GM19324 (cell line): ENCODE measurements at regions not wholly inside any gene's neighbourhood (a gene's known extent, or its start where the extent isn't known, plus 50 kb on each side); places are given as distances from the start of the nearest gene placed in this dataset.
A peak's percentile ranks its signal among the peaks of the same experiment; 100 is the strongest.
"Not testable (repeated sequence)": the region's sequence is repeated elsewhere in the genome, so short reads cannot be mapped to it uniquely, and the experiment has no call there.

Experiments
- ATAC-seq: cut with Tn5 transposase; IDR thresholded peaks from one replicate; pipeline ENCODE4 v1.9.1; 2021; ENCODE audit warnings: mild to moderate bottlenecking, moderate library complexity; ENCODE audit not compliant: unreplicated experiment, low FRiP score

DNA sequence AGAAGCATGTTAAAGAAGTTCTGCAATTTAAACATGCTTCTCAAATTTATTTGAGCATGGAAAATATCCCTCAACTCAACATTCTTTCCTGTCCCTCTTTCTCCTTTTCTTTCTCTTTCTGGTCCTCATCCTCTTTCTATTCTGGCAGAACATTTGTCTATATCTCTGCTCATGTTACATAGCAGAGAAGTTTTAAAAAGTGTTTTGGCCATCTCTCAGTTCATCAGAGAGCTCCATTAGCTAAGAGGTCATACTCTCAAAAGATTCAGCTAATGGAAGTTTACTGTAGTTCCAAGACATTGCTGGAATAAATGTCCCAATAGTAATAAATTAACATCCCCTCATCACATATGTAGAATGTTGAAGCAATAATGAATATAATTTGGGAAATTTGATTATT is 53.5 kb downstream of the XCL2 start:
- no peak for ATAC-seq

GRCh38 chr1:168488138-168488537 is 55.7 kb downstream of the XCL2 start:
- ATAC-seq: no peak

- not testable (repeated sequence) for ATAC-seq
Observed at GRCh38 chr1:168486820-168487219, 57.0 kb downstream of the XCL2 start.

GRCh38 chr1:168485048-168485447 is 58.7 kb downstream of the XCL2 start:
- ATAC-seq: no peak

DNA sequence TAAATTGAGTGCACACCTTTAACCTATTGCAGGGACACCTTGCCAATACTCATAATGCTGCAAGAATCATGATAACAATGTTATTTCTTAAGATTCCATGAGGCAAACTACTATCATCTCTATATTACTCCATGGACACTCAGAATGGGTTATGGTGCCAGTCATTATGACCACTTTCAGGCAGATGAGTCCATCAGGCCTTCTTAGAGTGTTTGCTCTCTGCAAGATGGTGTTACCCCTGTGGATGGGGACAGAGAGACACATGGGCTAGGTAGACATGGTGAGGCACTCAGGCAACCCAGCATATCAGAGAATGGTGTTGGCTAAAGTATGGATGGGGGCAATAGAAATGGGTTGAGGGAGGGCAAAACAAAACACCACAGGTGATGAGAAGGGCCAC is 59.7 kb downstream of the XCL2 start:
- no peak for ATAC-seq

- no peak for ATAC-seq
Observed at GRCh38 chr1:168483539-168483938, 60.3 kb downstream of the XCL2 start.

GRCh38 chr1:168482106-168482505 is 61.7 kb downstream of the XCL2 start:
- ATAC-seq: no peak

- ATAC-seq: no peak
Observed at GRCh38 chr1:168481586-168481985, 62.2 kb downstream of the XCL2 start.

GRCh38 chr1:168480997-168481396 is 62.8 kb downstream of the XCL2 start:
- no peak for ATAC-seq

GRCh38 chr1:168477792-168478191 is 66.0 kb downstream of the XCL2 start:
- no peak for ATAC-seq

DNA sequence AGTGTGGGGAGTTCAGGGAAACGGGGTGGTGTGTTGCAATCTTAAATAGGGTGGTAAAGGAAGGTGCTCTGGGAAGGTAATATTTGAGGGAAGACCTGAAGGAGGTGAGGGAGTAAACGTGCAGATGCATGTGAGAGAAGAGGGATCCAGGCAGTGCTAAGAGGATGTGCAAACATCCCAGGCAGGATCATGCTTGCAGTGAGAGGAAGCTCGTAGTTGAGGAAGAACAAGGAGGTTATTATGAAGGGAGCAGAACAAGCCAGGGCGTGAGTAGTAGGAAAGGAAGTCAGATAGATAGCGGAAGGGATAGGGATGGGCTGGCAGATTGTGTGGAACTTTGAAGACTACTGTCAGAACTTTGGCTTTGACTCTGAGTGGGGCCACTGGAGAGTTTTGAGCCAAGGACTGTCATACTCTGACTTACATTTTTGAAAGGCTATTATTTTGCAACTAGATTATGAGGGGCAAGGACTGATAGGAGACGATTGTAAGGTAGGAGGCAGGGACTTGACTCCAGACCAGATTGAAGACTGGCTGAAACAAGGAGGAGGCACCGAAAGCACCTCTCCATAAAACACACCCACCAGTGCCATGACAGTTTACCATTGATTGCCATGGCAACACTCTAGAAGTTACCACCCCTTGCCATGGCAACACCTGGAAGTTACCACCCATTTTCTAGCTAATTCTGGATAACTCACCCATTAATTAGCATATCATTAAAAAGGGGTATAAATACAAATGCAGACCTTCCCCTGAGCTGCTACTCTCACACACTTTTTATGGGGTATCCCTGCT is 67.0 kb downstream of the XCL2 start:
- ATAC-seq: no peak

GRCh38 chr1:168474322-168474721 is 69.5 kb downstream of the XCL2 start:
- ATAC-seq: no peak

- ATAC-seq: no peak
Observed at GRCh38 chr1:168473126-168473525, 70.7 kb downstream of the XCL2 start.

GRCh38 chr1:168472223-168472622 is 71.6 kb downstream of the XCL2 start:
- ATAC-seq: no peak

DNA sequence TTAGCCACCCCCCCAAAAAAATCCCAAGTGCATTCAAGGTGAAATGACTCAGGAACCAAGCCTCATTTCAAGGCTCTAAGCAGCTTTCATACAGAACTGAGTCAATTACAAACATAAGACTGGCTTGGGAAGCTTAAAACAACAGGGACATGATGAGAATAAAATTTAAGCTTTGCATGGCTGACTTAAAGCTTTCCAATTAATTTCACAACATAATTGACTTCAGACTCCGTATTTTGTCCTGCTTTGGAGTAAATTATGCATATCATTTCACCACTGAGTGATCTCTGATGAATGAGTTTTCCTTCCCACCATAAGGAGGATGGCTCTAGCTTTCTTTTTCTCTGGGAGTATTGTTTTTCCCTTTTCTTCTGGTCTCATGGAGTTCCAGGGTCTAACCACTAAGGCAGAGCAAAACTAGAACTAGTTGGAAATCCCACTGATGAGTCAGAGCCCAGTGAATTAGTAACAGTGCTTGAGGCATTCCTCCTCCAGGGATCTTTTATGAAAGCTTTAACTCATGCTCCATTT is 72.8 kb downstream of the XCL2 start:
- ATAC-seq: no peak

DNA sequence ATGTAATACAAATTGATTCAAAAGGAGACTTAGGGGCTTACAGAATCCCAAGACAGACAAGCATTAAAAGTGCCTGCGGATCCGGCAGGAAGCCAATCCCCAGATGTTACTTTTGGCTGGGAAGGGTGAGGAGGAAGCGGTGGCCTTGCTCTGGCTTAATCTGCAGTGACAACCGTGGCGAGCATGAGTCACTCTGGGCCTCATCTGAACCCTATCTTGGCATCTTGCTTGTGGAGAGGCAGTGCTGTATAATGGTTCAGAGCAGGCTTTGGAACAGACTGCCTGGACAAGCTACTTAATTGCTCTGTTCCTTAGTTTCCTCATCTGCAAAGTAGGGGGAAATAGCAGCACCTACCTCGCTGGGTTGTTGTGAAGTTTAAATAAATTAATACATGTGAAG is 74.1 kb downstream of the XCL2 start:
- no peak for ATAC-seq

- ATAC-seq: no peak
Observed at GRCh38 chr1:168468822-168469221, 75.0 kb downstream of the XCL2 start.

DNA sequence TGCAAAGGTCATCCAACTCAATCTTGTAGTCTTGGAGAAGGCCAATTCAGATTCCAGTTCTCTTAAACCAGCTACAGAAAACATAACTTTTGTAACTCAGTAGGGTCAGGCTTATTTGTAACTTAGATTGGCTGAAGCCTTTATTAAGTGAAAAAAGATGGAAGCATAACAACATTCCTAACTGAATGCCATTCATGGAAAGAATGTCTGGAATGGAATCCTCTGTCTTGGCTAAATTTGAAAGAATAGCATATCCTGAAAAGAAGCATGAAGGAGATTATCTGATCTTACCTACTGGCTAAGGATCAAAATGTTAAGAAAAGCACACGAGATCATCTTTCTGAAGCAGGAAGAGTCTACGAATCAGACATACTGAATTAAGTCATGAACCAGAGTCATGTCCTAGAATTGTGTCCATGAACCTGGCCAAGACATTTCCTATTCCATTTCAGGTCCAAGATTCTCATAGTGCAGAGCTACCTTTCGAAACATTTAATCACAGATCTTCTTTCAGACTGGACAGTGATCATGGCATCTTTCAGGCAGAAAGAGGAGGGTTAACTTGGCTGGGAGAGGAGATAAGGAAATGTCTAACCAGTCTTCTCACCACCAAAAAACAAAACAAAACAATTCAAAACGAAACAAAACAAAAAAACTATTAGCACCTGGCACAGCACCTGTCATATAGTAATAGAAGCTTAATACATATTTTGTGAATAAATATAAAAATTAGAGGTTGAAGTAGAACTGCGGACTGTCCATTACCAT is 75.6 kb downstream of the XCL2 start:
- ATAC-seq: no peak

GRCh38 chr1:168467452-168467851 is 76.3 kb downstream of the XCL2 start:
- no peak for ATAC-seq

GRCh38 chr1:168466714-168467131 is 77.1 kb downstream of the XCL2 start:
- peak; percentile 63 for ATAC-seq

DNA sequence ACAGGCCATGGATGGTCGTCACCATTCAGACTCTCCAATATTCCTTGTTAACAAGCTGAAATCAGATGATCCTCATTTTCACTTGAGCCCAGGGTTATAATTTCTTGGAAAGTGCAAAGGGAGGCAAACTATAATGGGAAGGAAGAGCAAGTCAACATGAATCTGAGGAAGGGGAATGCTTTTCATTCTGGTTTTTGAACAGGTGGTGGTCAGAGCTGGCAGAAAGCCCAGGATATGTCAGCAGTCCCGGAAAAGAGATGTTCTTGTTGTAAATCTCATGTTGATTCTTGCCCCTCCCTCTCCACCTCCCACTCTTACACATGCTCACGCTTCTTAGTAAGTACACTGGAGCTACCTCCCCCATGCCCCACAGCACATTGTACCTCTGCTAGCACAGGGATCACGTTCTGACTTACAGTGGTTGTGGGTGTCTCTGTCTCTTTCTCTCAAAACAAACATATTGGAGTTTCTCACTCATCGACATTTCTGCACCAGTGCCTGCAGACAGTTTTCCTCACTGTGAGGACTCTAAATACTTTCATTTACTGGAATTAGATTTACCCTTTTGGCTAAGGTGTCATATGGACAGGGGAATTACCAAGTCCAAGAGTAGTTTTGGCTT is 77.6 kb downstream of the XCL2 start:
- peak; percentile 49 for ATAC-seq
